SKM-1 treated with dmso at 0.1 percent for 144 hours (cell line): ENCODE measurements at regions not wholly inside any gene's neighbourhood (a gene's known extent, or its start where the extent isn't known, plus 50 kb on each side); places are given as distances from the start of the nearest gene placed in this dataset.

Source experiments
- DNase-seq: peaks from one replicate; lab custom pipeline; 2025; ENCODE audit not compliant: unreplicated experiment; lab: John Stamatoyannopoulos, UW

DNA sequence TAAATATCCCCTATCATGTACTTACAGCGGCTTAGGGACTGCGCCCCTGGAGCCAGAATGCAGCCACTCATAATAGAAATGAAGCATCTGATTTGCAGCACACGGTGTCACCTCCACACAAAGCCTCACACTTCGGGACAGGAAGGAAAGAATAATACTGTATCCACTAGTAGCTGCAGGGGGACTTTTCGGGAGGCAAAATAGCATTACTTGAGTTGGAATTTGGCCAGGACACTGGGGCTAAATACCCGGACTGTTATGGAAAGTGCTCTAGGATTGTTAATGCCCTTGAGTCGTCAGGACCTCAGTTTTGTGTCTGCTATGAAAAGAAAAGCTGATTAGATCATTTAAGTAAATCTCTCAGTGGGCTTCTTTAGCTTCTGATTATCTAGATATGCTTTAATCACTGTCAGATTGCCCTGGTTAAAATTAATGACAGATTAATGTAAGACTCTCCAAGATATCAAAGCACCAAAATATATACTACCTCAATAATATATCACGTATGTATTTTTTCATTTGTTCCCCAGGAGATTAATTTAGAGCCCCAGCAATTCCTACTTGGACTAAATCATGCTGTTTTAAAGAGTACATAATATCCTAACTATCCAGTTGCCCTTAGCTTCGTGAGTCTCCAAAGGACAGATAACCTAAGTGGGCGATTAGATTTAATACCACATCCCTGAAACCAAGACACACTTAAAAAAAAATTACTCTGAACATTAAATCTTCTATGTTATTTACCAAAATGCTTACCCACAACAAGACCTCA lies 173.0 kb upstream of the NEBL start:
- no peak for DNase-seq

DNA sequence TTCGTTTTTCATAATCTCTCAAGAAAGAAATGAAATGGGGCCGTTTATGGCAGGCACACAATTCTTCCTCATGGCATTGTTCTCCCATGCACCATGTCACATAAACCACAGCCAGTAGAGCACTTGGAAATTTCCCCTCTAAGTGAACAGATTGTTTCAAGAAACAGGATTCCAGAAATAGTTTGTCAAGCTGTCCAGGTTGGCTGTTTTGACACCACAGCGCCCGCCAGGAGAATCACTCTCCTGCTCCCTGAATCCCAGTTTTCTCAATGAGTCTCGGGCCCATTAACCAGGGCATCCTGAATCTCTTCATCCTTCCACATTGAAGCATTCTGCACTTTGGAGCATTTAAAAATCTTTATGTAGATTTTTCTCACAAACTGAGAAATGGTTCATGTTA lies 172.2 kb upstream of the NEBL start:
- DNase-seq, result no peak

DNA sequence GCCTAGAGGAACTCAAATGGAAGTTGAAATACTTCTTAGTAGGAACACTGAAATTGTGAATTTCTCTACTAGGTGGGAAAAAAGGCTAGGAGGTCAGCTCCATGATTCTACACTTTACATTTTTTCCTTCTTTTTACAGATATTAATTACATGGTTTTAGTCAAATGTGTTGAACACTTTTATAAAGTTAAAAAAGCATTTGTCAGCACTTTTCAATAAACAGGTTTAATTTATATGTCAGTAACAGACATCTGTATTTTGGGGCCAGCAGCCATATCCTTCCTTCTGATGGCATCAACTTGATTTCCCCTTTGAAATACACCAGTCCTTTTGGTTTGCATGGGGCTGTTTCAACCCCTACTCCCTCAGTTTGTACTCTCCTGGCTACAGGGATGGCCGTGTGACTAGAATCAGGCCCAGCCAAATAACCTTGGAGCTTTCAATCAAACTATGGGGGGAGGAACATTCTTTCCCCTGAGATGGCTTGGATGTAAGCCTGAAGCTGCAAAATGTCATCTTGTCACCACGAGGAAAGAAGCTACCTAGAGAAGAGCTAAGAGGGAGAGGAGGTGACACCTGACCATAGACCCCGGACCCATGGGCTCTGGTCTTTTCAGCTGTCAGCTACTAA lies 171.0 kb upstream of the NEBL start:
- DNase-seq, result no peak

DNA sequence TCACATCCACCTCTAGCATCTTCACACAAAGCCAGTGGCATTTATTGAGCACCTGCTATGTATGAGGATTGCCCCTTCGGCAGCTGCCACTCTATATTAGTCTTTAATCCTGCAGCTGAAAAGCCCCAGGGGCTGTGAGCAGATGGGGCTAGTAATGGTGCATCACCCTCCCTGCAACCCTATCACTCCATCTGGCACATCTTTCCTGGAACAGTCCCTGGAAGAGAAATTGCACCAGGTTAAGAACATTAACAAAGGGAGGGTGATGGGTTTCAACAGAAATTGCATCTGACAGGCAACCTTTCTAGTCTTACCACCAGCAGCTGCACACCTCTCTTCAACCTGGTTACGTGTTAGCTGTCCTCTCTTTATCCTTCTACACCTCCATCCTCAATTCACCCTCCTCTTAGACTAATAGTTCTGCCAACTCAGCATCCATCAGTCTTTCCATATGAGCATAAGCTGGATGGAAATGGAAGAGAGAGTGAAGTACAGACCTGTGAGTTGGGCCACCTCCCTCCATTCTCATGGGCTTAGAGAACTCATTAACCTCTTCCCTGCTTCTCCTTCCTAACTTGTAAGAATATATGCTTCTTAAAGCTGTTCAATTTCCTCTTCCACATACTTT lies 168.6 kb upstream of the NEBL start:
- no peak for DNase-seq

DNA sequence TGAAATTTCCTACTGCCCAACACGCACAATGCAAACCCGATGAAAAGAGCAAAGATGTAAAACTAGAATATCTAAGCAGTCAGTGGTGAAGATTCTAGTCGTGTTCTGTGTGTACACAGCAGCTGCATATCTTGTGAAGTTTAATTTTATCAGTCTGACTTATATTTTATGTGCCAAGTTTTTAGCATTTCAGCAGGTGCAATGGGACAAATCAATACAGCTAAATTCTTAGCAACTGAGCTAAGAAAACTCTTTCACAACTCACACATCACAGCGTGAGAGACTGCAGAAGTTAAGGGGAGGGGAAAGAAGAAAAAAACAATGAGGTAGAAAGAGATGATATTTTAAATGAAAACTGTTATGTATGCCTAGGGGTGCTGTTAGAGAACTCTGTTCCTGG lies 164.9 kb upstream of the NEBL start:
- no peak for DNase-seq

DNA sequence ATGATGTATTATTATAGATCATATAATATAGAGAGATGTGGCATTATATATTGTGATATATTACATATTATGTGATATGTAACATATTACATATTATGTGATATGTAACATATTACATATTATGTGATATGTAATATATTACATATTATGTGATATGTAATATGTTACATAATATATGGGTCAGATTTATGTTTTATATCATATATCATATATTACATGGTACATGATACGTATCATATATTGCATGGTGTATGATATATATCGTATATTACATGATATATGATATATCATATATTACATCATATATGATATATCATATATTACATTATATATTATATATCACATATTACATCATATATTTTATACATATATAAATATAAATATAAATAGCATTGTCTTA lies 164.1 kb upstream of the NEBL start:
- no peak for DNase-seq

DNA sequence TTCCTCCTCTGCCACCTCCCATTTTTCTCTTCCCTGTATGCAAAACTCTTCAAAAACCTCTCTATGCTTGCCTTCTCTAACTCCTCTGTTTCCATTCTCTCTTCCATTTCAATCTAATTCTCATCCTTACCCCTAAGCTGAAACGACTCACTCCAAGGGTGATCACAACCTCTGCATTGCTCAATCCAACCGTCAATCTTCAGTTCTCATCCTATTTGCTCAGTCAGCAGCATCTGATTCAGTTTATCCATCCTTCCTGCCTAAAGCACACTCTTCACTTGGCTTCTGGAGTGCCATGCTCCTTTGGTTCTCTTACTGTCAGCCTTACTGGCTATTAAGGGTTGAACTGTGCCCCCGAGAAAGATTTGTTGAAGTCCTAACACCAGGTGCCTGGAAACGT lies 163.5 kb upstream of the NEBL start:
- DNase-seq, result no peak

DNA sequence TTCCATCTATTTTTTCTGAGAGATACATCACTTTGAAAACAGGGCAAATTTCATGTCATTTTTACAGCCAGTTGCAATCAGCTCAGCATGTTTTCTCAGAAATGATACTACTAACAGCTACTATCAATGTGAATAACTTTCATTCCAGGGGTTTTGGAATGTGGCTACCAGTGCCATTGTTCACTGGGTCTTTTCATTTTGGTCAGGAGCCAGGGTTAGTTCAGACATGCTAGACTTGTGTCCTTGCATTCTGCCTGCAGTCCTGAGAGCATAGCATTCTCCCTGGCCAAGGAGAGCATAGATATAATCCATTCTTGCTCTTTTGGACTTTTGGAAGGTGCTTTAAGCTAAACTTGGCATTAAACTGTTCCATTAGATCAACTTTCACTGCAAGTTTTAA lies 160.9 kb upstream of the NEBL start:
- no peak for DNase-seq

DNA sequence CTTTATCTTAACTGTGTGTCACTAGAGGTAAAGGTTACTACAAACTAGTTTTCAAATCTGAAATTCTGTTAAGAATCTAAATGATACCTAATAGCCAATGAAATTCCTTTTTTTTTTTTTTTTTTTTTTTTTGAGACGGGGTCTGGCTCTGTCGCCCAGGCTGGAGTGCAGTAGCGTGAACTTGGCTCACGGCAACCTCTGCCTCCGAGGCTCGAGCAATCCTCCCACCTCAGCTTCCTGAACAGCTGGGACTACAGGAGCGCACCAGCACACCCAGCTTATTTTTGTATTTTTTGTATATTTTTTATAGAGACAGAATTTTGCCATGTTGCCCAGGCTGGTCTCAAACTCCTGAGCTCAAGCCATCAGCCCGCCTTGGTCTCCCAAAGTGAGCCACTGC lies 160.3 kb upstream of the NEBL start:
- DNase-seq, result no peak

DNA sequence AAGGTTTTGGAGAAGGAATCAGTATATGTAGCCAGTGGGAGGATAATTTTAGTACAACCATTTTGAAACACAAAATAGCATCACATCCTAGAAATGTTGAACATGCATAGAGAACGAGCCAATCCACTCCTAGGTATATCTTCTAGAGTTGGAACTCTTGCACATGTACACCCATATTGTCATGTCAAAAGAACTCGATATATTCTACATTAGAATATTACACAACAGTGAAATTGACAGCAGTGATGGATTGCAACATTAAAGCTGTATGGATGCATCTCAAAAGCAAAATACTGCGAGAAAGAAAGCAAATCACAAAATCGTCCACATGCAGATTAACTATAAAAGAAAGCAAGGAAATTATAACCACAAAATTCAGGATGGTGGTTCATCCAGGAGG lies 159.3 kb upstream of the NEBL start:
- DNase-seq, result no peak

DNA sequence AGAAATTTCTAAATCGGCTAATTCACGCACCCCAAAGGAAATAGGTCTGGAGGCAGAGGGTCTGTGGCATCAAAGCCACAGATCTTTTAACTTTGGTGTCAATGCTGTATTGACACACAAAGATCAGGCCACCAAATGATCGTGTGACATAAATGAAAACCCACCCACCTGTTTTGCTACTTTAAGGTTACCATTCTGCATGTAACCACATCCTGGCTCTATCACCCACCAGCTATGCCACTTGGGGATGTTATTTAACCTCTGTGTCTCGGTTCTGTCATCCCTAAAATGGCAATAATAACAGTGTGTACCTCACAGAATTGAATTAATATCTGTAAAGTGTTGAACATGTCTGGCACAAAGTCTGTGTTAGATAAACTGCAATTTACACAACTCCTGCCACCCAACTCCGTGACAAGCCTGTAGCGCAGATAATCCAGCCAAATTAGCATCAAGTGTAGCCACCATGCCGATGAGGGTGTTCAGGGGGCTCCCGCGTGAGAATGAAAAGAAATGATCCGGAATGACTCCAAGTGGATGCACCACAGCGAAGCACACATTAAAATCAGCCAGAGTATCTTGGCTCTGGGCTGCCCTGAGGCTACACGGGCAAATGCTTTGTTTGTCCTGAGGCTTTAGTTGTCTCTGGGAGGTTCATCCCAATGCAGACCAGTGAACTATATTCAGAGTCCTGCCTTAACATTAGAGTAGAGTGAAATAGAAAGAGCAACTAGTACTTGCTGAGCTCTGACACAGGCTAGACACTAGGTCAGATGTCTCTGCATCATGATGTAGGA lies 158.4 kb upstream of the NEBL start:
- no peak for DNase-seq

DNA sequence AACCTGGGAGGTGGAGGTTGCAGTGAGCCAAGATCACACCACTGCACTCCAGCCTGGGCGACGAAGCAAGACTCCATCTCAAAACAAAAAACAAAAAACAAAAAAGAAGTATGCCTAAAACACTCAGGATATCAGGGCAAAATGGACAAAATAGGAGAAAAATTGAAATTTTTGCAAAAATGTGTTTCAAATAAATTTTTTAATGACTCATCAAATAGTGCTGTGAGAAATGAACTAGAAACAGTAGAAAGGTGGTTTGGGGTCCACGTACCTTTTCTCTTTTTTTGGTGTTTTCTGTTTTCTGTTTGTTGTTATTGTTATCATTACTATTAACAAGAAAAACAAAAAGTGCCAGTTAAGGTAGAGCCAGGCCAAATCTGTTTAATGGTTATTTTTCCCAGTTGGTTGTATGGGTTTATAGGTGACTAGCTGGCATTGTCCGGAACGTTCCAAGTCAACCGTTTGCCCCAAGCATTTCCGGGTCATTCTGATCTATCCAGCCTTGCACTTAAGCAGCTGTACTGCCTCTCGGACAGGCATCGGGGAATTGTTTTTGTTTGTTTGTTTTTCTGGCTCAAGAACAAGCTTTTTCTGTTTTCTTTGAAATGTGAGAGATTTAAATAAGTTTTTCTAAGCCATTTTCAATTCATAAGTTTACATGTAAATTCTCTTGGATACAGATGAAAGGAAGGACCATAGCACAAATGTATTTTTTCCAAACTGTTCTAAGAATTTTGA lies 157.0 kb upstream of the NEBL start:
- no peak for DNase-seq

DNA sequence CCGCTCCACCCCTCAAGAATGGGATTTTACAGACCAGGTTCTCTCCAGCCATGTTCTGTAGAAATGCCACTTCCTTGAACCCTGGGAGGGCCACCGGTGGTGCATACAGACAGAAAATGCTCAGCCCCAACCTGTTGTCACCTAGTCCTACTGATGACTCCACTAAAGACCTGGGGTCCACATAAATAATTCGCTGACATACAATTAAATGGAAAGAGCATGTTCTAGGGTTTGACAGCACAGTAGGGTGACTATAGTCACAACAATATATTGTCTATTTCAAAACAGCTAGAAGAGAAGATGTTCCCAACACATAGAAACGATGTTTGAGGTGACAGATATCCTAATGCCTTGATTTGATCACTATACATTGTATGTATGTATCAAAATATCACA lies 155.6 kb upstream of the NEBL start:
- no peak for DNase-seq

DNA sequence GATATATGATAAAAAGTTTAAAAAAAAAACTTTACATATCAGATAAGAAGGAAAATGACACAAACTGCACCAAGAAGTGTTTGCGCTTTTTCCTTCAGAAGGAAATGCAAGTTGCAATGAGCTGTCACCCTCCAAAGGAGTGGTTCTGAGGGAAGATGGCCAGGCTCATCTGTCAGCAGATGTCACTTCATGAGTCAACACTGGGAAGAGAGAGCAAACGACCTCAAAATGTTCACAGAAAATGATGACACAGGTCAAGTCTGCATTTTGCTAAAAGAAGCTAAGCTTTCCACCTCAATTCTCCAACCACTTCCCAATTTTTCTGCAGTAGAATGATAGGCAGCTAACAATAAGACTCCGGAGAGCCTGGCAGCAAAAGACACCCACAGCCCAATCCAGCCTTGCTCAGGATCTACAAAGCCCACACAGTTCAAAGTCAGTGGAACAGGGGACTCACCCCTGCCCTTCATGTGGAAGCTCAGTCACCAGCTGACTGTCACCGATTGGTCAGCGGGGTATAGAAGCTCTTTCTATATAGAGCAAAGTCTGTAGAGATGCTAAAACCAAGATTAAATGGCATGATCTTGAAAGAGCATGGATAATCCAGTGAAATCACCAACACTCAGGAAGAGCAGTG lies 155.1 kb upstream of the NEBL start:
- DNase-seq, result no peak

DNA sequence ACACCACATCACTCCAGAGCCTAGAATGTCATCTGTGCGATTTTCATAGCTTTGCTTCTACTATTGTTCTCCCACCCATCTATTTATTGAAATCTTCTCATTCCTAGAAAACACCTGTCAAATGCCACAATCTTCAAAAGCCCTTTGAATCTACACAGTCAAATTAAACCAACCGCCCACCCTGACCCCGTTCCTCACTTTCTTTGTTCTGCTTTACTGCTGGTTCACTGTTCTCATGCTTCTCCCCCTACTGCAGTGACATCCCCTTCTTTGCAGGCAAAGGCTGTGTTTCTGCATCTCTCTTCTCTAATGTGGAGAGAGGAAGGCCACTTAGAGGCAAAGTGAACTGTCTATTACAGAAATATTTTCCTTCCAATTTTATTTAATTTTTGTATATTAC lies 152.4 kb upstream of the NEBL start:
- DNase-seq, result no peak

DNA sequence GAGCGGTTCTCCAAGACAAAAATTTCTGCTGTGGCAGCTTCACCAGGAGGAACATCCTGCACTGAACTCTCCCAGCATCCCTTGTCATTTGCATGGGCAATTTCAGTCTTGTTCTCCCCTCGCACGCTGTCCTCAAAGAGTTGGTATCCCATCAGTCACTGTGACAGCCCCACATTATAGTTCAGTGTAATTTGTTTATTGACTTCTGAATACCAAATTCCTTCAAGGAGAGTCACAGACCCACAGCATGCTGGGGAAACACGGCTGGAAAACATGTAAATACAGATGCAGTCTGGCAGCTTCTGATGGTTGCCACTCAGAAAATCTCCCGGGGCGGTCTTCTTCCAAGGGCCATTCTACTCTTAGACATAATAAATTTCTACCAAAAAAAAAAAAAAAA lies 151.0 kb upstream of the NEBL start:
- no peak for DNase-seq

DNA sequence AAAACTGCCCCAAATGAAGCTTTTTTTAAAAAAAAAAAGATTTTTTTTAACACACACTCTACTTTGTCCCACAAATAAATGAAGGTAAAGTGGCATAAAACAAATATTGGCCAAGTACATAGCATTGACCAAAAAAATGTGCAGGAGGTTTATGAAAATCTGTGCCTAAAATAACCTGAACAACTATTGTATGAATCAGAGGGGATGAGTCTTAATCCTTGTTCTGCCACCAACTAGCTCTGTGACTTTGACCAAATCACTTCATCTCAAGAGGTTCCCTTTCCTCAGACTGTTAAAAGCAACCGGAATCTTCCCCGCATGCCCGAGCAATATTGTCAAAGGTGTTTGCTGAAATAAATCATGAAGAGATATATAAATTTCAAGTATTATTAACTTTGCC lies 150.4 kb upstream of the NEBL start:
- DNase-seq, result no peak

DNA sequence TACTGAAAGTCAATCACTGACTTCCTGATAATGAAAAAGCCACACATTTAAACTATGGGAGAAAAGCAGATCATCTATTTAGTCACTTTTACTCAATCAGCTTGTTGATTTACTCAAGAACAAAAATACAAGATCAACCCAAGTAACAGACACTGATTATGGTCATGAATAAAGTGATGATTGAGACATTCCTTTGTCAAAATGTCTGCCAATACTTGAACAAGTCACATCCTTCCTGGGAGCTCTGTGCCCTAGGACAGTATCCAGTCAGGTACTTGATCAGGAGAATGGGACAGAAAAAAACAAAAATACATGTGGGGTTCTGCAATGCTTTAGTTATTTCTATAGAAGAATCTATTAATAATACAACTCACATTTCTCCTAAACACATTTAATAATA lies 150.0 kb upstream of the NEBL start:
- no peak for DNase-seq

DNA sequence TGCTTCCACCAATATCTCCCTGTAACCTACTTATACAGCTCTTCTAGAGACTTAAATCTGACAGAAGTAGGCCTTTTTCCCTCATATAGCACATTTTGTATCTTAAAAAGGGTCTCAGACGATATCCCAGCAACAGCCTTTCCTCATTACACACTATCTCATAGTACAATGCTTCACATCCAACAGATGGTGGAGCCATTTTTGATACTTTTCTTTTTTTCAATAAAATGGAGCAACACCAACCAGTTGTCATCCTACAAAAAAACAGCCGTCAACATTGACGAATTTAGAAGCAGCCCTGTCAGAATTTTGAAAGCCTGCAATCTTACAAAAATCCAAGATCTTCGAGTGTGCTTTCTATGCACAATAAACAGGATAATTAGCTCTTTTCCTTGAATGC lies 145.9 kb upstream of the NEBL start:
- DNase-seq, result no peak

DNA sequence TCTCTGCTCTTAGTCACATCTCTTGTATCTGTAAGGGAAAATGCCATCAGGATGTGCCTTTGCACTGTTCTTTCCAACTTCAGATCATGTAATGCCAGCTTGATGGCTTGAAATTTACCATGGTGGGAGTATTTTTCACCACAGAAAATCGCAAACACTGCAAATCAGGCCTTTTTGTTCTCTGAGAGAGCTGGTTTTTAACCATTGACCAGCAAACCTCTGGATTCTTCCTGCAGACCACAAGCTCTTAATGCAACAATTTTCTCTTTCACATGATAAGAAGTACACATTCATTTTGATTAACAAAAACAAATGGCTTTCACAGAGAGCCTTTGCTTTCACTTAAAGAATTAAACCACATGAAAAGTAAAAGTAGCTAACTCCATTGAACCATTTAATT lies 145.4 kb upstream of the NEBL start:
- no peak for DNase-seq
